ENCODE measurements at regions not wholly inside any gene's neighbourhood (a gene's known extent, or its start where the extent isn't known, plus 50 kb on each side); places are given as distances from the start of the nearest gene placed in this dataset.

DNA sequence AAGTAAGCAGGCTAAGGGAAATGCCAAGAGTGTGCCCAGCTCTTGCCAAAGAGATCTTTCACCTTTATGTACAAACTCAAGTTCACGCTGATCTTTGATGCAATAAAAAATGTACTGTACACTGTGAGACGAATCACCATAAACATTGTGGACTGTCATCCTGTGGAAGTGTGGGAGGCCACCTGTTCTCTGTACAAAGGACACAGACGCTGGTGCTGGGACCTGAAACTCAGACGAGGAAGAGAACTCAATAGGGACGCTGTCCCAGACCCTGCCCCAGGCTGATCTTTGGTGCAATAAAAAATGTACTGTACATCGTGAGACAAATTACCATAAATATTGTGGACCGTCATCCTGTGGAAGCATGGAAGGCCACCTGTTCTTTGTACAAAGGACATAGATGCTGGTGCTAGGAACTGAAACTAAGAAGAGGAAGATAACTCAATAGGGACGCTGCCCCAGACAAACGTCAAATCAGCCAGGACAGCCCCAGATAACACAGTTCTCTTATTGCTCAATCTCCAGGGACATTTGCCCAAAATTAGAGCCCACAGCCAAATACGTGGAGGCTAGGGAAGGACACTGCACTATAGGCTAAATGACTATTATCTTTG is 312.7 kb upstream of the SGK1 start:
- H3K9me3 ChIP-seq = no peaks in the 10 kb centered on the region
- TF ChIP-seq CTCF (IDR thresholded peaks at IDR 0.05) = no peak
- H3K36me3 ChIP-seq = no peaks in the 10 kb centered on the region
- peaks cover 0 to 9% of the 10 kb centered on the region in 2 donors for H3K4me1 ChIP-seq
- no peak for DNase-seq (ENCODE audit: low spot score)
- no peak overlapping the region for H3K4me3 ChIP-seq
- no peaks in the 10 kb centered on the region for H3K27me3 ChIP-seq
- no peak overlapping the region for H3K27ac ChIP-seq

GRCh38 chr6:134628154-134628553 is 310.2 kb upstream of the SGK1 start:
- Histone ChIP-seq H3K27ac (no peak overlapping the region), H3K4me1 (peaks cover 0 to 9% of the 10 kb centered on the region in 2 donors), H3K36me3 (no peaks in the 10 kb centered on the region), H3K9me3 (no peaks in the 10 kb centered on the region), H3K27me3 (no peaks in the 10 kb centered on the region), H3K4me3 (no peak overlapping the region)
- TF ChIP-seq CTCF (IDR thresholded peaks at IDR 0.05) = no peak
- DNase-seq (ENCODE audit: low spot score) = no peak

DNA sequence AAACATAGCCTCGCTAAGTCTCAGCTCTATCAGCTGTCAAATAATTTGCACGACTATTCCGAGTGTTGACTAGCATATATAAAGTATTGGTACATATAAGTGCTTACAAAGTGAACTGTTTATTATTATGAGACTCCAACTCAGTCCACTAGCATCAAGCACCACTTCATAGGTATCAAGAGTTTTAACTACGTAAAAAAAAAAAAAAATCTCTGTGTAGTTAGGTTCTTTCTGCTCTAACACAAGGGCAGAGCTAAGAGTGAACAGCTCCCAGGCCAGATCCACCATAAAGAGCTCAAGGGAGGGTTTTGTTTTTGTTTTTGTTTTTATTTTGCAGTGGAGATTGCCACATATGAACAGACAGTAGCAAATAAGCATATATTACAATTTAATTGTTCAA is 309.8 kb upstream of the SGK1 start:
- no peak for DNase-seq (ENCODE audit: low spot score)
- H3K27ac ChIP-seq = no peak overlapping the region
- H3K36me3 ChIP-seq = no peaks in the 10 kb centered on the region
- no peaks in the 10 kb centered on the region for H3K27me3 ChIP-seq
- H3K4me1 ChIP-seq = peaks cover 0 to 9% of the 10 kb centered on the region in 2 donors
- TF ChIP-seq CTCF (IDR thresholded peaks at IDR 0.05) = no peak
- H3K4me3 ChIP-seq = no peak overlapping the region
- H3K9me3 ChIP-seq = no peaks in the 10 kb centered on the region

GRCh38 chr6:134626589-134626988 is 308.7 kb upstream of the SGK1 start:
- TF ChIP-seq CTCF (IDR thresholded peaks at IDR 0.05) = no peak
- Histone ChIP-seq H3K27ac (no peak overlapping the region), H3K9me3 (no peaks in the 10 kb centered on the region), H3K4me1 (peaks cover 0 to 9% of the 10 kb centered on the region in 2 donors), H3K36me3 (no peaks in the 10 kb centered on the region), H3K4me3 (no peak overlapping the region), H3K27me3 (no peaks in the 10 kb centered on the region)
- no peak for DNase-seq (ENCODE audit: low spot score)

GRCh38 chr6:134626086-134626485 is 308.2 kb upstream of the SGK1 start:
- TF ChIP-seq CTCF (IDR thresholded peaks at IDR 0.05) = no peak
- no peak overlapping the region for H3K4me3 ChIP-seq
- no peak overlapping the region for H3K27ac ChIP-seq
- no peaks in the 10 kb centered on the region for H3K27me3 ChIP-seq
- H3K9me3 ChIP-seq = no peaks in the 10 kb centered on the region
- no peaks in the 10 kb centered on the region for H3K36me3 ChIP-seq
- H3K4me1 ChIP-seq = peaks cover 0 to 9% of the 10 kb centered on the region in 2 donors
- DNase-seq (ENCODE audit: low spot score) = no peak

GRCh38 chr6:134624781-134625180 is 306.9 kb upstream of the SGK1 start:
- Histone ChIP-seq H3K27me3 (no peaks in the 10 kb centered on the region), H3K27ac (no peak overlapping the region), H3K4me1 (no peaks in the 10 kb centered on the region), H3K4me3 (no peak overlapping the region), H3K36me3 (no peaks in the 10 kb centered on the region), H3K9me3 (no peaks in the 10 kb centered on the region)
- DNase-seq (ENCODE audit: low spot score) = no peak
- no peak for TF ChIP-seq CTCF (IDR thresholded peaks at IDR 0.05)
